ENCODE measurements at regions not wholly inside any gene's neighbourhood (a gene's known extent, or its start where the extent isn't known, plus 50 kb on each side); places are given as distances from the start of the nearest gene placed in this dataset.
"Not testable (repeated sequence)": the region's sequence is repeated elsewhere in the genome, so short reads cannot be mapped to it uniquely, and the experiment has no call there.

- DNase-seq (ENCODE audit: low read depth, low spot score) = no peak
Observed at GRCh38 chr20:22529150-22530019, 55.0 kb downstream of the FOXA2 start.

GRCh38 chr20:22526512-22527012 is 57.8 kb downstream of the FOXA2 start:
- no peak for DNase-seq (ENCODE audit: low read depth, low spot score)
- no peak overlapping the region for H3K4me3 ChIP-seq (ENCODE audit: low read length)

More at GRCh38 chr20:22529150-22530019, 55.0 kb downstream of the FOXA2 start:
- no peak overlapping the region for H3K4me3 ChIP-seq (ENCODE audit: low read length)

- no peak for DNase-seq (ENCODE audit: low read depth, low spot score)
- H3K4me3 ChIP-seq (ENCODE audit: low read length) = no peak overlapping the region
Observed at GRCh38 chr20:22525821-22526220, 58.6 kb downstream of the FOXA2 start.

GRCh38 chr20:22525069-22525820 is 59.1 kb downstream of the FOXA2 start:
- H3K4me3 ChIP-seq (ENCODE audit: low read length) = no peak overlapping the region
- no peak for DNase-seq (ENCODE audit: low read depth, low spot score)

- no peak overlapping the region for H3K4me3 ChIP-seq (ENCODE audit: low read length)
- DNase-seq (ENCODE audit: low read depth, low spot score) = no peak
Observed at GRCh38 chr20:22524393-22525015, 59.9 kb downstream of the FOXA2 start.

GRCh38 chr20:22523499-22524392 is 60.6 kb downstream of the FOXA2 start:
- H3K4me3 ChIP-seq (ENCODE audit: low read length) = no peak overlapping the region
- DNase-seq (ENCODE audit: low read depth, low spot score) = no peak

GRCh38 chr20:22523128-22523498 is 61.3 kb downstream of the FOXA2 start:
- DNase-seq (ENCODE audit: low read depth, low spot score) = no peak
- no peak overlapping the region for H3K4me3 ChIP-seq (ENCODE audit: low read length)

GRCh38 chr20:22522701-22523100 is 61.7 kb downstream of the FOXA2 start:
- DNase-seq (ENCODE audit: low read depth, low spot score) = no peak

GRCh38 chr20:22521940-22522339 is 62.4 kb downstream of the FOXA2 start:
- H3K4me3 ChIP-seq (ENCODE audit: low read length); DNase-seq (ENCODE audit: low read depth, low spot score): not testable (repeated sequence)

More at GRCh38 chr20:22522701-22523100, 61.7 kb downstream of the FOXA2 start:
- H3K4me3 ChIP-seq (ENCODE audit: low read length) = no peak overlapping the region

- no peak overlapping the region for H3K4me3 ChIP-seq (ENCODE audit: low read length)
- DNase-seq (ENCODE audit: low read depth, low spot score) = no peak
Observed at GRCh38 chr20:22520381-22520780, 64.0 kb downstream of the FOXA2 start.

- DNase-seq (ENCODE audit: low read depth, low spot score) = no peak
- H3K4me3 ChIP-seq (ENCODE audit: low read length) = no peak overlapping the region
Observed at GRCh38 chr20:22515264-22515663, 69.1 kb downstream of the FOXA2 start.

- H3K4me3 ChIP-seq (ENCODE audit: low read length) = no peak overlapping the region
- DNase-seq (ENCODE audit: low read depth, low spot score) = no peak
Observed at GRCh38 chr20:22513574-22513973, 70.8 kb downstream of the FOXA2 start.

- no peak overlapping the region for H3K4me3 ChIP-seq (ENCODE audit: low read length)
- DNase-seq (ENCODE audit: low read depth, low spot score) = no peak
Observed at GRCh38 chr20:22512911-22513489, 71.4 kb downstream of the FOXA2 start.

- no peak overlapping the region for H3K4me3 ChIP-seq (ENCODE audit: low read length)
- no peak for DNase-seq (ENCODE audit: low read depth, low spot score)
Observed at GRCh38 chr20:22511943-22512910, 72.1 kb downstream of the FOXA2 start.

- no peak for DNase-seq (ENCODE audit: low read depth, low spot score)
- H3K4me3 ChIP-seq (ENCODE audit: low read length) = no peak overlapping the region
Observed at GRCh38 chr20:22509843-22510147, 74.6 kb downstream of the FOXA2 start.

GRCh38 chr20:22509090-22509842 is 75.1 kb downstream of the FOXA2 start:
- H3K4me3 ChIP-seq (ENCODE audit: low read length) = no peak overlapping the region
- no peak for DNase-seq (ENCODE audit: low read depth, low spot score)

GRCh38 chr20:22508426-22508825 is 75.9 kb downstream of the FOXA2 start:
- H3K4me3 ChIP-seq (ENCODE audit: low read length) = no peak overlapping the region
- DNase-seq (ENCODE audit: low read depth, low spot score) = no peak

Measured in Jurkat, Clone E6-1 (cell line).